Activated CD8-positive, alpha-beta memory T cell treated with anti-CD3 and anti-CD28 coated beads, Interleukin-2, amount 10 ng/mL, durations not matched to agents 7 days and 5 days (primary cell): ENCODE measurements at regions not wholly inside any gene's neighbourhood (a gene's known extent, or its start where the extent isn't known, plus 50 kb on each side); places are given as distances from the start of the nearest gene placed in this dataset.

ENCODE experiments used
- ATAC-seq: fragments of 150-1000 bp; cut with Tn5 transposase; one replicate; pipeline ENCODE4 v1.10.0; 2021; ENCODE audit warnings: moderate library complexity
- CTCF ChIA-PET: fragments of 350-600 bp; sonication (Branson Sonifier 250); formaldehyde crosslinking; loops from one replicate; lab custom pipeline; 2021; ENCODE audit warnings: antibody characterized with exemption; lab: Charles Lee
- DNase-seq: peaks from one replicate; pipeline ENCODE4 v3.0.0-alpha.2; 2020
- H3K27ac Mint-ChIP-seq: one replicate; pipeline ENCODE4 v1.8.0; 2021; ENCODE audit warnings: mild to moderate bottlenecking, mixed read lengths
- H3K27me3 Mint-ChIP-seq: one replicate; pipeline ENCODE4 v1.8.0; 2021; ENCODE audit warnings: mixed read lengths
- H3K36me3 Mint-ChIP-seq: one replicate; pipeline ENCODE4 v1.8.0; 2021; ENCODE audit warnings: mild to moderate bottlenecking, mixed read lengths
- H3K4me1 Mint-ChIP-seq: one replicate; pipeline ENCODE4 v1.8.0; 2021; ENCODE audit warnings: mixed read lengths
- H3K4me3 Mint-ChIP-seq: one replicate; pipeline ENCODE4 v1.8.0; 2021; ENCODE audit warnings: mild to moderate bottlenecking, moderate library complexity, mixed read lengths
- H3K9me3 Mint-ChIP-seq: one replicate; pipeline ENCODE4 v1.8.0; 2022; ENCODE audit warnings: low read depth, mixed read lengths

DNA sequence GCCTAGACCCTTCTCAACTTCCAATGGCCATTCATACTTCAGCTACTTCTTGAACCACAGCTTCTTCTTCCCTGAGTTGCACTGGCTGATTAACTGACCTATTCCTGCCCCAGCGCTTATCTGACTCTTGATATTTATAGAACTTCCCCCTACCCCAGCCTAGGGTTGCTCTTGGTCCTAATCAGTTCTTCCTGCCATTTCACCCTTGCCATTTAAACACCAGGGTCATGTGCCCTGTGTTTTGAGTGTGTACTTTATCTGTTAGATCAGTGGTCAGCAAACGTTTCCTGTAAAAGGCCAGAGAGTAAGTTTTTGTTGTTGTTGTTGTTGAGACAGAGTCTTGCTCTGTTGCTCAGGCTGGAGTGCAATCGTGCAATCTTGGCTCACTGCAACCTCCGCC, 82.4 kb upstream of the COX10 start:
- no peak overlapping the region for H3K27ac Mint-ChIP-seq
- no peak for ATAC-seq

DNA sequence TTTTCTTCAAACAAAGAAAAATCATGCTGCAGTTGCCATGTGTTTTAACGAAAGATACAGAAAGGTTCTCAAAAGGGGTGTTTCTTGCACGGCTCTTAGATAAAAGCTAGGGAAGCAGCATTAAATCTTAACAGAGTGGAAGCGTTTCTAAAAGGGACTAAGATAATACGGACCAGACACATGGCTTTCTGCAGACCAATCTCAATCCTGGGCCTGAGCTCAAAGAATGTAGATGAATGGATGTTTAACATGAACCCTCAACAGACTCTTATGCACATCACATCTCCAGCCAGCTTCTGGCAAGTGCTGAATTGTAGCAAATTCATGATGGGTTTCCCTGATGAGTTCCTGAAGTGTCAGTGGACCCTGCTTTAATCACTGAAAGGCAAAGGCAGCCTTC, 80.2 kb upstream of the COX10 start:
- H3K9me3 Mint-ChIP-seq = no peaks in the 10 kb centered on the region
- no peak overlapping the region for H3K4me3 Mint-ChIP-seq
- CTCF ChIA-PET = no interaction called here
- H3K27ac Mint-ChIP-seq = no peak overlapping the region
- no peak for ATAC-seq
- no peaks in the 10 kb centered on the region for H3K27me3 Mint-ChIP-seq
- no peaks in the 10 kb centered on the region for H3K36me3 Mint-ChIP-seq
- H3K4me1 Mint-ChIP-seq = peaks cover 4% of the 10 kb centered on the region
- DNase-seq = no peak

More for the DNA sequence above, 82.4 kb upstream of the COX10 start:
- CTCF ChIA-PET = no interaction called here
- Mint-ChIP-seq H3K4me1 (peaks cover 4% of the 10 kb centered on the region), H3K4me3 (no peak overlapping the region), H3K36me3 (no peaks in the 10 kb centered on the region), H3K9me3 (no peaks in the 10 kb centered on the region), H3K27me3 (no peaks in the 10 kb centered on the region)
- no peak for DNase-seq

DNA sequence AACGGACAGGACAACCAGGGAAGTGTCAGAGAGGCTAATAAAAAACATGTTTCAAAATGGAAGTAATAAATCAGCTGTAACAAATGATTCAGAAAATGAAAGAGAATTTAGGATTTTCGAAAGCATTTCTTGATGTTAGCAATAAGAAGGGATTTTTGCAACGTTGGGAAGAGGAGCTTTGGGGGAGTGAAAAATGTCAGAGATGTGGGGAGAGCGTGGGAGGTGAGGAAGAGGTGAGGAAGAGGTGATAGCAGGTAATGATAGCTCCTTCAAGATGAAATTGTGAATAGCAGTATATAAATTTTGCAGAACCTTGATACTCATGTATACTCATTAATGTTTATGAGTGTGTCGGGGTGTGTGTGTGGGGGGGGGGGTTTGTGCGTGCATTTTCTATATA, 76.2 kb upstream of the COX10 start:
- no peaks in the 10 kb centered on the region for H3K27me3 Mint-ChIP-seq
- no peaks in the 10 kb centered on the region for H3K36me3 Mint-ChIP-seq
- peaks cover 1% of the 10 kb centered on the region for H3K4me1 Mint-ChIP-seq
- CTCF ChIA-PET = no interaction called here
- DNase-seq (no peak), ATAC-seq (no peak)
- no peak overlapping the region for H3K4me3 Mint-ChIP-seq
- H3K9me3 Mint-ChIP-seq = no peaks in the 10 kb centered on the region
- H3K27ac Mint-ChIP-seq = no peak overlapping the region

DNA sequence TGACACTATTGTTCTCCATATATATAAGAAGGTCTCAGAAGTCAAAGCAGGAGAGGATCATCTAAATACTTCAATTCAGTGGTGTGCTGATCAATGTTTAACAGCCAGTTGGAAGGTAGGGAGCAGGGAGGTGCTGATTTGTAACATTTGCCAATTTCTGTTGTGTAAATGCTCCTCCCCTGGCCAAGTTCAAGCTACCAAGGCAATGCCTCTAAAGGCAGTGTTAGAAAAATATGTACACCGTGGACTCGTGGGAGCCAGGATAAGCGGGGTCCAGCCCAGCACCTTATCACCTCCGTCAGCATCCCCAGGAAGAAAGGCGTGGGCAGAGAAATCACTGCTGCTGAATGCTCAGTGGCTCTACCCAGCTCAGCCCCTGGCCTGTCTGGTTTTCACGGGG, 75.3 kb upstream of the COX10 start:
- ATAC-seq (no peak), DNase-seq (no peak)
- no peak overlapping the region for H3K4me3 Mint-ChIP-seq
- H3K27me3 Mint-ChIP-seq = no peaks in the 10 kb centered on the region
- no peak overlapping the region for H3K27ac Mint-ChIP-seq
- peaks cover 1% of the 10 kb centered on the region for H3K4me1 Mint-ChIP-seq
- CTCF ChIA-PET = interaction anchor here (1.1 kb wide), 1 partner anchor 66 kb away, joined by 3 read pairs; no protein-coding TSS in a partner anchor
- no peaks in the 10 kb centered on the region for H3K36me3 Mint-ChIP-seq
- no peaks in the 10 kb centered on the region for H3K9me3 Mint-ChIP-seq

DNA sequence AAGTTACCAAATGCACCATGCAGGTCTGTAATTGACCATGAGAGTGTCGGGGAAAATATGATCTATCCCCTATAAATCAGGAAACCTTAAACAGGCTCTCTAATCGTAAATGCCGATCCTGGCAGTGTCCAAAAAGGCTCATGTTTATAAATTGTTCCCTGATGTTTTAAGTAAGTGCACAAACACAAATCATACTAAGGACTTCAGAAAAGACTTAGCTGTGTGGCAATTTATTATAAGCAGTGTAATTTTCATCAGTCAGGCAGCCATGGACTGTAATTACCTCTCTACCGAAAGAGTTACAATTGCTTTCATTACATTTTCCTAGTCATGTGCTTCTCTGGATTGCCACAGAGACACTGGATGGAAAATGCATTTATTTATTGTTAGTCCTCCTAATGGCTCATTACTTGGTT, 73.4 kb upstream of the COX10 start:
- Mint-ChIP-seq H3K36me3 (peaks cover 5% of the 10 kb centered on the region), H3K4me3 (no peak overlapping the region), H3K4me1 (peaks cover 1% of the 10 kb centered on the region), H3K27me3 (no peaks in the 10 kb centered on the region), H3K27ac (no peak overlapping the region), H3K9me3 (no peaks in the 10 kb centered on the region)
- DNase-seq (no peak), ATAC-seq (no peak)
- CTCF ChIA-PET = no interaction called here

DNA sequence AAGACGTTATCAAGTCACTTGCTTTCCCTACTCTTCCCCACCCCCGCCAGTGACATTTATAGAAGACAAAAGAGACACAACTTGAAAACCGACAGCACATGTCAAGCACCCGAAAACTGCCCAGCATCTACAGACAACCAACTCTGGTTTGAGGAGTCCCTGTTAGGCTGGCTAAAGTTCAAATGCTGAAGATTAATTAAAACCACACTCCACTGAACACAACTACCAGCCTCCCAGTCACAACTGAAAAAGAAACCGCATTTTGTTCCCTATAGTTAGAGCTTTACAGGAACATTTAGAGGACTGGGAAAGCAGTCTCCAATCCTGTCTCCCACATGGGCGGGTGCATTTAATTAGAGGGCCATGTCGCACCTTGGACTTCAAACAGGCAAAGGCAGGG, 73.0 kb upstream of the COX10 start:
- Mint-ChIP-seq H3K36me3 (peaks cover 7% of the 10 kb centered on the region), H3K27ac (no peak overlapping the region), H3K9me3 (no peaks in the 10 kb centered on the region), H3K27me3 (no peaks in the 10 kb centered on the region), H3K4me3 (no peak overlapping the region), H3K4me1 (peaks cover 1% of the 10 kb centered on the region)
- ATAC-seq (no peak), DNase-seq (no peak)
- CTCF ChIA-PET = no interaction called here

DNA sequence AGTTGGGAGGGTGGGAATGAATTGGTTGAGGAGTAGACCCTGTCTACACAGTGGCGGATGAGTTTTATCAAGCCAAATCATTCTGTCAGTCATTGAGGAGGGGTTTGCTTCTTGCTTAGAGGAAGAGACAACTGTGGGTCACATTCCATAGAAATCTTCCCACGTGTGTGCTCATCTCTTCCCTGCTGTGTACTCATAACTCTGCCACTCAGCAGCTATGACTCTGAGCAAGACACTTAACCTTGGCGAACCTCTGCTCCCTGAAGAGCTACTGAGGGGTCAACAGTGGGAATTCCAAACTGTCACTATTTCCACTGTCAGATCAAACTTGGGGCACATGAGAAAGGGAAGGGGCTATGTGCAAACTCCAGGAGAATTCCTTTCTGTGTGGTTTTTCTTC, 72.6 kb upstream of the COX10 start:
- ATAC-seq = no peak
- CTCF ChIA-PET = no interaction called here
- no peak overlapping the region for H3K27ac Mint-ChIP-seq
- peaks cover 7% of the 10 kb centered on the region for H3K36me3 Mint-ChIP-seq
- H3K9me3 Mint-ChIP-seq = no peaks in the 10 kb centered on the region
- H3K27me3 Mint-ChIP-seq = no peaks in the 10 kb centered on the region
- DNase-seq = no peak
- no peak overlapping the region for H3K4me3 Mint-ChIP-seq
- H3K4me1 Mint-ChIP-seq = peaks cover 1% of the 10 kb centered on the region

DNA sequence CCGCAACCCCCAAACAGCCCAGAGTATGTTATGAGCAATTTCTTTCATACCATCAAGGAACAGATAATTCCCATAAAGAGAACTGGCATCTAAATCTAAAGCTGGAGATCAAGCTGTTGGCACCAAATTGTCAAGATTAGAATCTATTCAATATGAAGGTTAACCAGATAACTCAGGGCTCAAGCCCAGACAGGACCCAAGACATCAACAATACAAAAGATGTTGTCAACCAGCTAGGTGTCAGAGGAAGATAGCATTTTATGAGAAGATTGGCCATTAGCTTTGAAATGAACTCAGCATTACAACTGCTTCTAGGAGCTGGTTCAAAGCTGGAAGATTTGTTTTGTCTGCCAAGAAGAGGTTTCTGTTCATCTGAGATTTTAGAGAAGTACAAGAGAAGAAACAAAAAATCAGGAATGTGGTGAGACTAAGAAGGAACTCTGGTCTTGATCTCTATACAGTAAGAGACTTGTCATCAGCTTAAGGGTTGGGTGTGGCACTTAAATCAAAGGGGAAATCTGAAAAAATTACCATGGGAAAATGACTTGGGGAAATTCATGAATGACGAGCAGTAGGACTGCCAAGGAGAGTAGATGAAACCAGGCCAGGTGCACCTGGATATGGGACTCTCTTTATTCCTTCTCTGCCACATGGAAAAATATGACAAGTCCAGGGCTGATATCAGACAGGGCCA, 64.2 kb upstream of the COX10 start:
- H3K27me3 Mint-ChIP-seq = no peaks in the 10 kb centered on the region
- no peak overlapping the region for H3K27ac Mint-ChIP-seq
- H3K4me3 Mint-ChIP-seq = no peak overlapping the region
- H3K4me1 Mint-ChIP-seq = no peaks in the 10 kb centered on the region
- ATAC-seq (no peak), DNase-seq (no peak)
- CTCF ChIA-PET = no interaction called here
- H3K9me3 Mint-ChIP-seq = no peaks in the 10 kb centered on the region
- H3K36me3 Mint-ChIP-seq = peaks cover 13% of the 10 kb centered on the region

DNA sequence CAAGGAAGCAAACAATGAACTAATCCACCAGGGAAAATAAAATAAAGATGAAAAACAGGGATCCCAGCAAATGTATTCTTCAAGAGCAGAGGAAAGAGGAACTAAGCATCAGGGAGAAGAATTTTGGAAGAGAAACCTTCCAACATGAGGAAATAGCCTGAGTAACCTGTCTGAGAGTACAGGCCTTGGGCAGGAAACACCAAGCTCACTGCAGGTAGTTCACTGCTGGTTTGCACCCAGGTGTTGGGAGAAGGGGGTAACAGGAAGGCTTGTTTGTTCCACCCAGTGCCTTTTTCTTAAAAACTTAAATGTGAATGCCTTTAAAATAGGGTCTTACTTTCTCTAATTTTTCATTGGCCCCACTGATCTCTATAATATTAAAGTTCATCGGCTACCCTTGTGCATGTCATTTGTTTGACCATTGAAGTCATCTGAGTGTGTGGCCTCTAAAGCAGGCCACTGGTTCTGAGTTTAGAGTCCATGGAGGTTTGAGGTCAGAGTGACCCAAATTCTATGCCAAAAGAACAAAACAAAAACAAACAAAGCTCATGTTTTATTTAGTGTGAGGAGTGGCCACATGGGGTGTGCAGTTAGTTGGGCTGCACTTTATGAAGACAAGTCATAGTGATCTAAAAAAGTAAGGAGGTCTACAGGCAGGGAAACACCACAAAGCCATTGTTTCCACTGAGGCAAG, 62.9 kb upstream of the COX10 start:
- Mint-ChIP-seq H3K4me3 (no peak overlapping the region), H3K27ac (no peak overlapping the region), H3K27me3 (no peaks in the 10 kb centered on the region), H3K36me3 (peaks cover 6% of the 10 kb centered on the region), H3K9me3 (no peaks in the 10 kb centered on the region), H3K4me1 (no peaks in the 10 kb centered on the region)
- CTCF ChIA-PET = no interaction called here
- DNase-seq = no peak
- no peak for ATAC-seq

DNA sequence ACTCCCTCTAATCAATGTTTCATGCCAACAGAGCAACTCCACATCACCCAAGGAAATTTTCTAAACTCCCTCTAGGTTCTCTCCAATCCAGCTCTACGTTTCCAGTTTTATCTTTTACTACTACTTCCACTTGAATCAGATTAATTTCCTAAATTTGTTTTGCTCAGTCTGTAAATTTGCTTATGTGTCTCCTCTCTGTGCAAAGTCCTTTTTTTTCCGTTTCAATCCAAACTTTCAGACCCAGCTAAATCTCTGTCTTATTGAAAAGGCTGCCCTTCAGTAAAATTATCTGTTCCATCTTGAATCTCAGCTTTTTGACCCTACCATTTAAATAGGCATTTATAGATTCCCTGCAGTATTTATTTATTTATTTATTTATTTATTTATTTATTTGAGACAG, 61.4 kb upstream of the COX10 start:
- Mint-ChIP-seq H3K27ac (no peak overlapping the region), H3K27me3 (no peaks in the 10 kb centered on the region)
- CTCF ChIA-PET = no interaction called here

DNA sequence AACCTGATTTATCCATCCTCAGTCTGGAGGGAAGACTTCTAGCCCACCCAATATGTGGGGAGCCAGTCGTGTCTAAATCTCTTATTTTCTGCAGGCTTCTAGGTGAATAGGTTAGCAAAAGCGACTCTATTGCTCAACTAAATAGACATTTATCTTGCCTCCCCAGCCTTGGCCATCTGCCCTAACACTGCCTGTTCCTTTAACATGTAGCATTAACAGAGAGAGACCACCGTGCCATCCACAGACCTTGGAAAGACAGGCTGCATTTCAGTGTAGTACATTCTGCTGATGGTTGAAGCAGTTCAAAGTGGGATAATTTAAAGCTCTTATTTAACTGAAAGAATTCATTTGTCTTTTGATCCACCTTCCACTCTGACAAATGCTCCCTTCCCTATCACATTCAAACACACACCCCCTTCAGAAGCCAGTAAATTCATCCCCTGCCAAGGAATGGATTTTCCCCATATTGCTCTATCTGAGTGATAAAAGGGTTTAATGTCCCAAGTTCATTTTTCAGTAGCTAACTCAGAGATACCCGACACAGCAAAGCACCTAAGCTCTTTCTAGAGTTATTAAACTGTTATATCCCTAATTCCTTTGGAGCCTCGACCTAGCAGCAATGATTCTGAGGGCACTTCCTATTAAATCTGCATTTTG, 58.1 kb upstream of the COX10 start:
- H3K4me3 Mint-ChIP-seq = no peak overlapping the region
- H3K9me3 Mint-ChIP-seq = no peaks in the 10 kb centered on the region
- ATAC-seq (no peak), DNase-seq (no peak)
- H3K27ac Mint-ChIP-seq = no peak overlapping the region
- no peaks in the 10 kb centered on the region for H3K27me3 Mint-ChIP-seq
- H3K36me3 Mint-ChIP-seq = peaks cover 2% of the 10 kb centered on the region
- H3K4me1 Mint-ChIP-seq = peaks cover 4% of the 10 kb centered on the region
- CTCF ChIA-PET = no interaction called here

More for the DNA sequence above, 61.4 kb upstream of the COX10 start:
- DNase-seq = no peak
- Mint-ChIP-seq H3K4me1 (peaks cover under 1% of the 10 kb centered on the region), H3K4me3 (no peak overlapping the region), H3K9me3 (no peaks in the 10 kb centered on the region), H3K36me3 (peaks cover 3% of the 10 kb centered on the region)
- no peak for ATAC-seq

DNA sequence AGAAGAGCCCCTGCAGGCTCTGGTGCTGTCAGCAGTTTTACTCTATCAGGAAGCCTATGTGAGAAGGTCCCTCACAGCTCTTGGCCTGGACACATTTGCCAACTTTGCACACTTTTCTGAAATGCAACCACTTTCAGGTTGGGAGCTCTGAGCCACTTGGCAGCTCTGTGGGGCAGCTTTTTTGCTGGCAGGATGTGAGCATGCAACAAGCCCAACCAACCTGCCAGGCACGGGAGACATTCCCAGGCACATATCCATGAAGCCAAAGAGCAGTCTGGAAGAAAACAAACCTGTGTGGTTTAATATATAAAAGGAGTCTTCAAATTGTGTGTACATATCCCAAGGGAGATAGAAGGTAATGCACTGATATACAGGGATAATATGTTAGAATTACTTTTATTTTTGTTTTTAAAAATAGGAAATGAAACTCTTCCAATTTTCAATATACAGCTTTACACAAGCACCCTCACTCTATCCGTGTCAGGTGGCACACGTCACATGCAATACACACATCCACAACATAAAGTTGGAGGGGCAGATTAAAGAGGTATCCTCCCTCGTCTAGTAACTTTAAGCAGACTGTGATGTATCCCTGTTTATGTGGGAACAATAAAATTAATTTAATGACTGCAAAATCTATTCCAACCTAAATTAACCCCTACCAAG, 57.4 kb upstream of the COX10 start:
- H3K36me3 Mint-ChIP-seq = no peaks in the 10 kb centered on the region
- DNase-seq (no peak), ATAC-seq (no peak)
- H3K27ac Mint-ChIP-seq = no peak overlapping the region
- no peaks in the 10 kb centered on the region for H3K27me3 Mint-ChIP-seq
- H3K4me1 Mint-ChIP-seq = peaks cover 4% of the 10 kb centered on the region
- CTCF ChIA-PET = no interaction called here
- H3K4me3 Mint-ChIP-seq = no peak overlapping the region
- no peaks in the 10 kb centered on the region for H3K9me3 Mint-ChIP-seq

DNA sequence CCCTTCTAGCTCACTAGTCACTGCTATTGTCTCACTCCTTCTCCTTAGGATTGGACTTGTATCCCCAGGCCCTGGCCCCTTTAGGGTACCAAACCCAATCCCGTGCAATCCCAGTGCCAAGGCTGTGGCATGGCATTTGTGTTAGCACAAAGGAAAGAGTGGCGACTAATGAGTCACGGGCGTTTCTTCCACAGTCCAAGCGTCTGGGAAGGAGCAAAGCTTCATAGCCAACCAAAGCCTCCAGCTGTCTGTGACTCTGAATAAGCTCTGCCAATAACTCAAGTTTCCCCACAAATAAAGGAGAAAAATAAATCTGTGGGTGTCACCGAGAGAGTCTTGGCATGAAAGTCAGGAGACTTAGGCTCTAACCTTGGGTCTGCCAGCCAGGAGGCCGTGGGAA, 54.6 kb upstream of the COX10 start:
- H3K4me3 Mint-ChIP-seq = no peak overlapping the region
- no peak for DNase-seq
- CTCF ChIA-PET = no interaction called here
- no peaks in the 10 kb centered on the region for H3K9me3 Mint-ChIP-seq
- ATAC-seq = no peak
- H3K36me3 Mint-ChIP-seq = peaks cover 3% of the 10 kb centered on the region
- peaks cover 9% of the 10 kb centered on the region for H3K4me1 Mint-ChIP-seq
- H3K27me3 Mint-ChIP-seq = no peaks in the 10 kb centered on the region
- H3K27ac Mint-ChIP-seq = no peak overlapping the region
